ENCODE measurements at regions not wholly inside any gene's neighbourhood (a gene's known extent, or its start where the extent isn't known, plus 50 kb on each side); places are given as distances from the start of the nearest gene placed in this dataset.

DNA sequence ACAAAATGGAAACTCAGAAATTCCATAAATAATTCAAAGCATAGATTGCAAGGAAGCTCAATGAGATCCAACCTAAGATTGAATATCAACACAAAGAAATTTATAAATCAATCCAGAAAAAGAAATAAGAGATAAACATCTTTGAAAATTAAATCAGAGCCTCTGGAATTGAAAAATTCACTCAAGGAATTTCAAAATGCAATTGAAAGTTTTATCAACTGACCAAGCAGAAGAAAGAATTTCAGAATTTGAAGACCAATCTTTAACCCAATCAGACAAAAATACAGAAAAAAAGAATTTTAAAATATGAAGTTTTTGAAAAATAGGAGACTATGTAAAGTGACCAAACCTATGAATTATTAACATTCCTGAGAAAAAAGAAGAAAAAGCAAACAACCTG is 134.1 kb downstream of the GASK1B start:
- Histone ChIP-seq H3K36me3 (replicated peaks in 1 of 2; ENCODE audit: control extremely low read depth in 1 of 2, control insufficient read depth in 1 of 2, extremely low read depth in 1 of 2, insufficient read depth in 2 of 2, low read length in 1 of 2) (no peaks in the 10 kb centered on the region), H3K9ac (ENCODE audit: low read length) (no peak overlapping the region), H3K4me3 (ENCODE audit: control extremely low read depth in 1 of 5, extremely low read depth in 1 of 5, insufficient read depth in 1 of 5, low read depth in 2 of 5, low read length in 4 of 5) (no peak overlapping the region), H2AFZ (ENCODE audit: insufficient read depth, low read depth, low read length, poor library complexity, severe bottlenecking) (no peak overlapping the region), H3K27me3 (replicated peaks in 1 of 4; ENCODE audit: control extremely low read depth in 1 of 4, control insufficient read depth in 3 of 4, insufficient read depth in 4 of 4, low read length in 3 of 4) (no peaks in the 10 kb centered on the region), H3K79me2 (ENCODE audit: control insufficient read depth, insufficient read depth, low read length) (no peaks in the 10 kb centered on the region), H4K20me1 (ENCODE audit: control insufficient read depth, insufficient read depth, low read length, poor library complexity, severe bottlenecking) (no peaks in the 10 kb centered on the region), H3K4me2 (replicated peaks; ENCODE audit: low read depth, low read length, poor library complexity, severe bottlenecking) (no peak overlapping the region), H3K4me1 (ENCODE audit: control insufficient read depth in 2 of 2, insufficient read depth in 2 of 2, low read length in 2 of 2) (no peaks in the 10 kb centered on the region), H3K9me3 (ENCODE audit: control extremely low read depth in 1 of 3, control insufficient read depth in 2 of 3, insufficient read depth in 1 of 3, low read length in 2 of 3) (peaks cover 0 to 14% (median 2%) of the 10 kb centered on the region in 3 donors), H3K27ac (ENCODE audit: low read length in 2 of 2) (no peak overlapping the region)
- H3K27me3 Mint-ChIP-seq, result no peaks in the 10 kb centered on the region
- ChIA-PET POLR2A (no interaction called here), CTCF (no interaction called here)
- peaks cover 2% of the 10 kb centered on the region for H3K9me3 Mint-ChIP-seq (ENCODE audit: insufficient read depth)
- TF ChIP-seq EZH2 (IDR thresholded peaks at IDR 0.05; ENCODE audit: borderline replicate concordance, insufficient read depth, low read depth, low read length, poor library complexity, severe bottlenecking), result no peak
- TF ChIP-seq, protein P1, sequence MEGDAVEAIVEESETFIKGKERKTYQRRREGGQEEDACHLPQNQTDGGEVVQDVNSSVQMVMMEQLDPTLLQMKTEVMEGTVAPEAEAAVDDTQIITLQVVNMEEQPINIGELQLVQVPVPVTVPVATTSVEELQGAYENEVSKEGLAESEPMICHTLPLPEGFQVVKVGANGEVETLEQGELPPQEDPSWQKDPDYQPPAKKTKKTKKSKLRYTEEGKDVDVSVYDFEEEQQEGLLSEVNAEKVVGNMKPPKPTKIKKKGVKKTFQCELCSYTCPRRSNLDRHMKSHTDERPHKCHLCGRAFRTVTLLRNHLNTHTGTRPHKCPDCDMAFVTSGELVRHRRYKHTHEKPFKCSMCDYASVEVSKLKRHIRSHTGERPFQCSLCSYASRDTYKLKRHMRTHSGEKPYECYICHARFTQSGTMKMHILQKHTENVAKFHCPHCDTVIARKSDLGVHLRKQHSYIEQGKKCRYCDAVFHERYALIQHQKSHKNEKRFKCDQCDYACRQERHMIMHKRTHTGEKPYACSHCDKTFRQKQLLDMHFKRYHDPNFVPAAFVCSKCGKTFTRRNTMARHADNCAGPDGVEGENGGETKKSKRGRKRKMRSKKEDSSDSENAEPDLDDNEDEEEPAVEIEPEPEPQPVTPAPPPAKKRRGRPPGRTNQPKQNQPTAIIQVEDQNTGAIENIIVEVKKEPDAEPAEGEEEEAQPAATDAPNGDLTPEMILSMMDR (IDR thresholded peaks at IDR 0.05), result no peak
- no peak overlapping the region for H3K27ac Mint-ChIP-seq
- intact Hi-C loops (cut with micrococcal nuclease), result no loop called here
- no peak for DNase-seq
- H3K4me3 Mint-ChIP-seq, result no peak overlapping the region
- H3K4me1 Mint-ChIP-seq, result no peaks in the 10 kb centered on the region
- no peak for ATAC-seq (ENCODE audit: low read depth)

DNA sequence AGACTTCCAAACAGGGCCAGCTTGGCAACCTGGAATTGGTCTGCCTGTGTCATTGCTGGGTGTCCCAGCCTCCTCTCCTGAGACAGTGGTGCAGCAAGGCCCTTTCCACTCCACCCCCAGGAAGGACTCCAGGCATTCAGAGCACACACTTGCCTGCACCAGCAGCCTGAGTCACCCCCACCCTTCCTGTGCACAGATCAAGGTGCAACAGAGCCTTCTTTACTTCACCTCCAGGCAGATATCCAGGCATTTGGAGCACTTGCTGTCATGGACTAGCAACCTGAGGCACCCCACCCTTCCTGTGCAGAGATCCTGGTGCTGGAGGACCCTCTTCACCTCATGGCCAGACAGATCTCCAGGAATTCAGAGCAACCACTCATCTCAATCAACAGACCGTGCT is 135.8 kb downstream of the GASK1B start:
- Histone ChIP-seq H3K36me3 (replicated peaks in 1 of 2; ENCODE audit: control extremely low read depth in 1 of 2, control insufficient read depth in 1 of 2, extremely low read depth in 1 of 2, insufficient read depth in 2 of 2, low read length in 1 of 2) (no peaks in the 10 kb centered on the region), H4K20me1 (ENCODE audit: control insufficient read depth, insufficient read depth, low read length, poor library complexity, severe bottlenecking) (no peaks in the 10 kb centered on the region), H3K27ac (ENCODE audit: low read length in 2 of 2) (no peak overlapping the region), H3K9me3 (ENCODE audit: control extremely low read depth in 1 of 3, control insufficient read depth in 2 of 3, insufficient read depth in 1 of 3, low read length in 2 of 3) (peaks cover 0 to 14% (median 2%) of the 10 kb centered on the region in 3 donors), H3K4me2 (replicated peaks; ENCODE audit: low read depth, low read length, poor library complexity, severe bottlenecking) (no peak overlapping the region), H2AFZ (ENCODE audit: insufficient read depth, low read depth, low read length, poor library complexity, severe bottlenecking) (no peak overlapping the region), H3K4me1 (ENCODE audit: control insufficient read depth in 2 of 2, insufficient read depth in 2 of 2, low read length in 2 of 2) (no peaks in the 10 kb centered on the region), H3K4me3 (ENCODE audit: control extremely low read depth in 1 of 5, extremely low read depth in 1 of 5, insufficient read depth in 1 of 5, low read depth in 2 of 5, low read length in 4 of 5) (no peak overlapping the region), H3K79me2 (ENCODE audit: control insufficient read depth, insufficient read depth, low read length) (no peaks in the 10 kb centered on the region), H3K27me3 (replicated peaks in 1 of 4; ENCODE audit: control extremely low read depth in 1 of 4, control insufficient read depth in 3 of 4, insufficient read depth in 4 of 4, low read length in 3 of 4) (no peaks in the 10 kb centered on the region), H3K9ac (ENCODE audit: low read length) (no peak overlapping the region)
- Mint-ChIP-seq H3K9me3 (ENCODE audit: insufficient read depth) (no peaks in the 10 kb centered on the region), H3K4me3 (no peak overlapping the region), H3K4me1 (no peaks in the 10 kb centered on the region), H3K27ac (no peak overlapping the region), H3K27me3 (no peaks in the 10 kb centered on the region)
- ATAC-seq (ENCODE audit: low read depth) (no peak), DNase-seq (no peak)
- WGBS (ENCODE audit: insufficient coverage), result no CpG with 5 or more reads among the region's 1 CpG
- POLR2A ChIA-PET, result no interaction called here
- intact Hi-C loops (cut with micrococcal nuclease), result no loop called here
- CTCF ChIA-PET, result no interaction called here
- TF ChIP-seq, protein P1 (IDR thresholded peaks at IDR 0.05), result no peak
- no peak for TF ChIP-seq EZH2 (IDR thresholded peaks at IDR 0.05; ENCODE audit: borderline replicate concordance, insufficient read depth, low read depth, low read length, poor library complexity, severe bottlenecking)

Measured in B cell (primary cell).